SJSA1 (cell line): ENCODE measurements at regions not wholly inside any gene's neighbourhood (a gene's known extent, or its start where the extent isn't known, plus 50 kb on each side); places are given as distances from the start of the nearest gene placed in this dataset.
"Not testable (repeated sequence)": the region's sequence is repeated elsewhere in the genome, so short reads cannot be mapped to it uniquely, and the experiment has no call there.

ENCODE experiments used
- DNase-seq, 2 experiments: peaks; one replicate each; pipeline ENCODE4 v3.0.0-alpha.2; 2015 to 2020; ENCODE audit warnings: low spot score in 2 of 2, low read depth in 1 of 2
- H3K27ac ChIP-seq: fragments of 250-450 bp; sonication (Bioruptor Pico); 2 replicates; pipeline ENCODE4 v1.5.1; 2020; ENCODE audit warnings: mild to moderate bottlenecking, moderate library complexity
- H3K27me3 ChIP-seq: fragments of 250-450 bp; sonication (Bioruptor Pico); replicated peaks from 2 replicates; pipeline ENCODE4 v1.5.1; 2020; ENCODE audit warnings: mild to moderate bottlenecking, moderate library complexity
- H3K36me3 ChIP-seq: fragments of 250-450 bp; sonication (Bioruptor Pico); 2 replicates; pipeline ENCODE4 v1.5.1; 2020; ENCODE audit warnings: mild to moderate bottlenecking
- H3K4me1 ChIP-seq: fragments of 250-450 bp; sonication (Bioruptor Pico); replicated peaks from 2 replicates; pipeline ENCODE4 v1.6.1; 2021; ENCODE audit warnings: mild to moderate bottlenecking
- H3K4me3 ChIP-seq: fragments of 250-450 bp; sonication (Bioruptor Pico); 2 replicates; pipeline ENCODE4 v1.5.1; 2020; ENCODE audit warnings: mild to moderate bottlenecking
- H3K9me3 ChIP-seq: fragments of 250-450 bp; sonication (Bioruptor Pico); replicated peaks from 2 replicates; pipeline ENCODE4 v1.5.1; 2020; ENCODE audit warnings: mild to moderate bottlenecking

- not testable (repeated sequence) for H3K4me3 ChIP-seq, H3K27ac ChIP-seq, DNase-seq, H3K27me3 ChIP-seq, H3K9me3 ChIP-seq, H3K36me3 ChIP-seq, H3K4me1 ChIP-seq
Measured at GRCh38 chr22:11599456-11599855, 3928.5 kb upstream of the OR11H1 start.

DNA sequence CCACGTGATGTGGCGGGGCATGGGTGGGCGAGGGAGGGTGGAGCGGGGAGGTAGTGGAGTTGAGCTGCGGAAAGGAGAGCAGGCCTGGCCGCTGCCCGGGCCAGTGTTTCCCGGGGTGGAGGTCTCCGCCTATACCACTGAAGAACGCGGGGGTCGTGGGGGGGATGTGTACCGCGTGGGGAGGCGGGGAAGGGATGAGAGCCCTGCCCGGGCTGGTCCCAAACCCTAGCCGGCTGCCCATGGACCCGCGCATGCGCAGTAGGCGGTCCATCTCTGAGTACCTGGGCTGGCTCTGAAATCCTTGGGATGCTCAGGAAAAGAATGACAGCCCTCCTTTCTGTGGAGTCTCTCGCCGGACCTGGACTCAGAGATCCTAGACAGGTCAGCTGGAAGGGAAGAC, 3927.8 kb upstream of the OR11H1 start:
- DNase-seq, H3K4me3 ChIP-seq, H3K9me3 ChIP-seq, H3K36me3 ChIP-seq, H3K4me1 ChIP-seq, H3K27ac ChIP-seq, H3K27me3 ChIP-seq: not testable (repeated sequence)

DNA sequence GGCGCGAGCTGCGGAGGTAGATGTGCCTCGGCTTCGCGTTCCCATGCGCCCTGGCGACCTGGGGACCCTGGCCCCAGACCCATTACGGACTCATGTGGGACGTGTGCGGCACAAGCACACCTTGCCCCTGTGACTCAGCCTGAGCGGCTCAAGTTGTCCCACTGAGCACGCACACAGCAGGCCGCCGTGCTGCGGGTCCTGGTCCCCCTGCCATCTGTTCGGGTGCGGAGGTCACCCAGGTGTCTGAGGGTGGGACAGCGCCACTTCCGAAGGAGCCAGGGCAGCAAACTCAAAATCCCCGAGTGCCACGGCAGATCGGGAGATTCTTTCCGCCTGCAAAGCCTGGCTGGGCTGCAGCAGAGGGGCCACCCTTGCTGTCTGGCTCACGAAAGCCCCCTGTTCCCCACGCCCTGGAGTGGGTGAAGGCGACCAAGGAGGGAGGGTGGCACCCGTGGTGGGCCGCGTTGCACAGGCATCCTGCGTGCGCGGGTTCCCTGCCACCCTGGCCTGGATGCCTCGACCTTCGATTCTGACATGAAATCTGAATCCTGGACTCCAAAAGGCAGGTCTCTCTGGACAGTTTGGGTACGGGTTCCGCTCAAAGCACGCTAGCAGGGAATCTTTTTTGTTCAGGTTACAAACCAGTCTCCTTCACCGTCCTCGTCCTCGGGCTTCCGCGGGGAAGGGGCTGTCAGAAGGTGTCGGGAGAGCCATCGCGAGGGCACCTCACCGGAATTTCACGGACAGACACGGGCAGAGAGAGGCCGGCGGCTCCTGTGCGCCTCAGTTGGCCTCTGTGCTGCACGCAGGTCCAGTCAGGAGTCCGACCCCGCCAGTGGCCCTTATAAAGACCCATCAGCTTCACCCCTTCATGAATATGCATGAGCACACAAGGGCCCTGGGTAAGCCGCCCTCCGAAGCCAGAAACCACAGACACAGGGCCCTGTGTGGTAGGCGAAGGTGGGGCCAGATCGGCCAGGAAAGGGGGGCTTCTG, 3926.8 kb upstream of the OR11H1 start:
- not testable (repeated sequence) for H3K27me3 ChIP-seq, H3K27ac ChIP-seq, H3K4me3 ChIP-seq, H3K4me1 ChIP-seq, H3K36me3 ChIP-seq, DNase-seq, H3K9me3 ChIP-seq

- H3K4me3 ChIP-seq, H3K36me3 ChIP-seq, H3K4me1 ChIP-seq, DNase-seq, H3K27ac ChIP-seq, H3K27me3 ChIP-seq, H3K9me3 ChIP-seq: not testable (repeated sequence)
Measured at GRCh38 chr22:11604635-11605395, 3923.2 kb upstream of the OR11H1 start.

- no peak for DNase-seq
- no peak overlapping the region for H3K27ac ChIP-seq
- no peaks in the 10 kb centered on the region for H3K4me1 ChIP-seq
- H3K9me3 ChIP-seq, result no peaks in the 10 kb centered on the region
- H3K27me3 ChIP-seq, result no peaks in the 10 kb centered on the region
- H3K36me3 ChIP-seq, result no peaks in the 10 kb centered on the region
- no peak overlapping the region for H3K4me3 ChIP-seq
Measured at GRCh38 chr22:11605468-11605981, 3922.5 kb upstream of the OR11H1 start.

DNA sequence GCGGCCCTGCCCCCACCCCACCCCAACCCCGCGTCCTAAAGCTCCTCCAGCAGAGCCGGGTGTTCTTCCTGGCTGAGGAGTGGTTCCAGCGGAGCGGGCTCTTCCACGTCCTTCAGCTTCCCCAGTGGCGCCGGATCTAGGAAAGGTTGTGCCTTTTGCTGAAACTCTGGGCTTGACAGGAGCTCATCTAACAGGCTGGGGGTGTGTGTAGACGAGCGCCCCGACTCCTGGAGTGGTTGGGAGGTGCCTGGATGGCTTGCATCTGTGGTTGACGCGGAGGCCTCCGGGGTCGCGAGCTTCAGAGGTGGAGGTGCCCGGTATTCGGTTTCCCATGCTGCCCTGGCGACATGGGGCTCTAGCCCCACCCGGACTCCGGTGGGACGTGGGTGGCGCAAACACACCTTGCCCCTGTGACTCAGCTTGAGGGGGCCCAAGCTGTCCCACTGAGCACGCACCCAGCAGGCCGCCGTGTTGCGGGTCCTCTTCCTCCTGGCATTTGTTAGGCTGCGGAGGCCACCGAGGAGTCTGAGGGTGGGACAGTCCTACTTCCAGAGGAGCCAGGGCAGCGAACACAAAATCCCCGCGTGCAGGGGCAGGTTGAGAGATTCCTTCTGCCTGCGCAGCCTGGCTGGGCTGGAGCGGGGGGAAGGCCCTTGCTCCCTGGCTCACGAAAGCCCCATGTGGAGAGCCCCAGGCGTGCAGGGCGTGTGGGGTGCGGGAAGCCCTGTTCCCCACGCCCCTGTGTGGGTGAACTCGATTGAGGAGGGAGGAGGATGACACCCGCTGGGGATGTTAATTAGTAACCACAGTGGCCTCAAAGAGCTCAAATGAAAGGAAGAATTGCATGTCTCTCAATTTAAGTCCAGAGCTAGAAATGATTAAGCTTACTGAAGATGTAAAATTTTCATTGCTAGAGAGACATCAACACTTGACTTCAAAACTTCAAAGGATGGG, 3921.7 kb upstream of the OR11H1 start:
- not testable (repeated sequence) for H3K36me3 ChIP-seq, DNase-seq, H3K4me3 ChIP-seq, H3K4me1 ChIP-seq, H3K9me3 ChIP-seq, H3K27ac ChIP-seq, H3K27me3 ChIP-seq

GRCh38 chr22:11607215-11607614, 3920.8 kb upstream of the OR11H1 start:
- not testable (repeated sequence) for DNase-seq, H3K4me1 ChIP-seq, H3K36me3 ChIP-seq, H3K27me3 ChIP-seq, H3K27ac ChIP-seq, H3K9me3 ChIP-seq, H3K4me3 ChIP-seq

DNA sequence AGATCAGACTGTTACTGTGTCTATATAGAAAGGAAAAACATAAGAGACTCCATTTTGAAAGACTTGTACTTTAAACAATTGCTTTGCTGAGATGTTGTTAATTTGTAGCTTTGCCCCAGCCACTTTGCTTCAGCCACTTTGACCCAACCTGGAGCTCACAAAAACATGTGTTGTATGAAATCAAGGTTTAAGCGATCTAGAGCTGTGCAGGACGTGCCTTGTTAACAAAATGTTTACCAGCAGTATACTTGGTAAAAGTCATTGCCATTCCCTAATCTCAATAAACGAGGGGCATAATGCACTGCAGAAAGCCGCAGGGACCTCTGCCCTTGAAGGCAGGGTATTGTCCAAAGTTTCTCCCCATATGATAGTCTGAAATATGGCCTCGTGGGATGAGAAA, 3919.5 kb upstream of the OR11H1 start:
- not testable (repeated sequence) for H3K36me3 ChIP-seq, H3K9me3 ChIP-seq, H3K27ac ChIP-seq, DNase-seq, H3K4me3 ChIP-seq, H3K27me3 ChIP-seq, H3K4me1 ChIP-seq

- not testable (repeated sequence) for H3K4me3 ChIP-seq, H3K9me3 ChIP-seq, H3K27me3 ChIP-seq, H3K36me3 ChIP-seq, H3K4me1 ChIP-seq, DNase-seq, H3K27ac ChIP-seq
Measured at GRCh38 chr22:11609193-11609592, 3918.8 kb upstream of the OR11H1 start.

DNA sequence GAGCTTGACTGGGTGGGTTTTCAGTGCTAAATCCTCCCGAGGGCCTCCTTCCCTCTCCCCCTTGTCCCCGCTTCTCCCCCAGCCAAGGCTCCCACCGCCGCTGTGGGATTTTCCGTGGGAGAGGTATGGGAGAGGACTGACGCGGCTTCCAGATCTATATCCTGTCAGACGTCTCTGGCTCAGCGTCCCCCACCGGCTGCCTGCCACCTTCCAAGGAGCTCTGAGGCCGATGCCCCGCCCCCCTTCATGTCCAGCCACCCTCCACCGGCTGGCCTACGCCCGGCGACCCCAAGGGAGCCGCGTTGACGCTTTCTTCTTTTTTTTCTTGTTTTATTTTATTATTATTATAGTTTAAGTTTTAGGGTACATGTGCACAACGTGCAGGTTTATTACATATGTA, 3916.7 kb upstream of the OR11H1 start:
- DNase-seq, H3K27ac ChIP-seq, H3K4me3 ChIP-seq, H3K36me3 ChIP-seq, H3K4me1 ChIP-seq, H3K9me3 ChIP-seq, H3K27me3 ChIP-seq: not testable (repeated sequence)

DNA sequence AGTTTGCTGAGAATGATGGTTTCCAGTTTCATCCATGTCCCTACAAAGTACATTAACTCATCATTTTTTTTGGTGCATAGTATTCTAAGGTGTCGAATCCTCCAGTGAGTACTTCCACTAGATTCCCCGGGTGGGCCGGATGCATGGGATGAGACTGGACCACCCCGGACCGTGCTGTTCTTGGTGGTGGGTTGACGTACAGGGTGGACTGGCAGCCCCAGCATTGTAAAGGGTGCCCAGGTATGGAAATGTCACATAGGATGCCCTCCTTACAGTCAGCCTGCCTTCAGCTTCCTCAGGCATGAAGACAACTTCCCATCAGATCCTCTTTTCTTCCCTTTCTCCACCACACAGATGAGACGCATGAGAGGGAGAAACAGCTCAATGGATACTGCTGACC, 3916.1 kb upstream of the OR11H1 start:
- H3K27me3 ChIP-seq, H3K4me1 ChIP-seq, H3K36me3 ChIP-seq, DNase-seq, H3K4me3 ChIP-seq, H3K9me3 ChIP-seq, H3K27ac ChIP-seq: not testable (repeated sequence)

GRCh38 chr22:11613081-11613897, 3914.7 kb upstream of the OR11H1 start:
- not testable (repeated sequence) for H3K4me3 ChIP-seq, H3K36me3 ChIP-seq, H3K4me1 ChIP-seq, H3K27me3 ChIP-seq, H3K9me3 ChIP-seq, H3K27ac ChIP-seq, DNase-seq
